GM18907 (cell line): ENCODE measurements at regions not wholly inside any gene's neighbourhood (a gene's known extent, or its start where the extent isn't known, plus 50 kb on each side); places are given as distances from the start of the nearest gene placed in this dataset.
A peak's percentile ranks its signal among the peaks of the same experiment; 100 is the strongest.
"Not testable (repeated sequence)": the region's sequence is repeated elsewhere in the genome, so short reads cannot be mapped to it uniquely, and the experiment has no call there.

Source experiments
- ATAC-seq: cut with Tn5 transposase; IDR thresholded peaks from one replicate; pipeline ENCODE4 v1.9.1; 2021; ENCODE audit warnings: mild to moderate bottlenecking, moderate library complexity; ENCODE audit not compliant: unreplicated experiment

DNA sequence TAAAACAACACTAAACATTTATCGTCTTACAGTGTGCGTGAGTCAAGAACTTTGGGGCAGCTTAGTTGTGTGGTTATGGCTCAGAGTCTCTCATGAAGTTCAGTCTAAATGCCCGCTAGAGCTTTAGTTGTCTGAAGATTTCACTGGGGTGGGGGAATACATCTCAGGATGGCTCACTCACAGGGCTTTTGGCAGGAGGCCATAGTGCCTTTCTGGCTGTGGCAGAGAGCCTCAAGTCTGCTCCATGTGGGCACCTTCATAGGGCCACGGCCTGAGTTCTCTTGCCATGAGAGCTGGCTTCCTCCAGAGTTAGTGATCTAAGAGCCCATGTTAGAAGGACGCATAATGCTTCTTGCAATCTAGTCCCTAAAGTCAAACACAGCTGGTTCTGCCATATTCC, 258.8 kb upstream of the NUDT12 start:
- ATAC-seq = no peak

DNA sequence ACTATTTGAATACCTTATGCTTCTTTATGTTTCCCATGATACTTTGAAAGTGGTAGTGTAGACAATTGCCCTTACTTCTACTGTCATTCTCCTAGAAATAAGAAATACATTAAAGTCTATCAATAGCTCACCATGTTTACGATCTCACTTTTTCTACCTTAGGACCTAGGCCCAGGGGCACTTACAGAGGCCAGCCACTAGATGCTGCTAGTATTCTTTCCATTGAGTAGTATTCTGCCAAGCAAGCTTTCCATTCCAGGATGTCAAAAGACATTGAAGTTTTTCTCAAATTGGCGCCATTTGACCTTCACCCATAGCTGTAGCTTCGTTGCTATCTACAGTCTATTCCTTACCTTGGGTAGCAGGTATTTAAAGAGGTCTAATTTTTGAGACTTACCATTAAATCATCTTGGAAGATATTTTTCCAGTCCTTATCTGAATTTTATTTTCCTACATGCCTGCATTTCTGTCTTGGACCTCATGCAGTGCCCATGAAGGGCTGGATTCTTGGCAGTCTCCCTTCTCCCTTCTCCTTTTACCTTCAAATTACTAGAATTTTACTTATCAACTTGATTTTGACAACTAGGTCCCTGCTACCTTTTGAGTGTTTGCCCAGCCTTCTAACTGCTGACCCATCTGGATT, 246.0 kb upstream of the NUDT12 start:
- ATAC-seq = peak; percentile 85

DNA sequence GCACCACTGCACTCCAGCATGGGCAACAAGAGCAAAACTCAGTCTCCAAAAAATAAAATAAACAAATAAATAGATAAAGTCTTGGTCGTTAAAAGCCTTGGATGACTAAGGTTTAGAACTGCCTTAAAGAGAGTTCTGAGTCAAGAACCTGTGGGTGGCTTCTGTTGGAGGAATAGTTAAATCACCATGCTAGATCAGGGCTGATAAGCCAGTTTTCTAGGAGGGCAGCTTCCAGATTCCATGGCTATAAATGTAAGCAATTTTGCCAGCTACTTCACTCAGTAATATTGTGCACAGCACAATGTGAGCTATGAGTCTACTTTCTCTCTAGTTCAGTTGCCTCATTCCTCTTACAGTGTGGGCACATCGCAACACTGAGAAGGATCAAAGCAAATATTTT, 242.1 kb upstream of the NUDT12 start:
- no peak for ATAC-seq

DNA sequence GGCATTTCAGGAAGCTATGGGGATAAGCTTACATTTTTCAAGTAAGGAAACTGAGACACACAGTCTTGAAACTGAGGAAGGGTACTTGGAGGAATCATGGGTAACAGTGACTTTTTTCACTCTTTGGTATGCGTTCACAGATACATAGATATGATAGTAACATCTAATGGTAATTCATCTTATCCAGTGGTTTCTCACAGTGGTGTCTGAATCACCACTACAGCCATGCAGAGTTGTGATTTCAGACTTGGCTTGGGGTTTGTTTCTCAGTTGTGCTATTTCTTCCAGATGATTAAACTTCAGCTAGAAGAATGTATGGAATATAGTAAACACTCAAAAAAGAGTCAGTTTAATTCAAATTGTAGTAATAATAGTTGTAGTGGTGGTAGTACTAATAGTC, 239.1 kb upstream of the NUDT12 start:
- no peak for ATAC-seq

DNA sequence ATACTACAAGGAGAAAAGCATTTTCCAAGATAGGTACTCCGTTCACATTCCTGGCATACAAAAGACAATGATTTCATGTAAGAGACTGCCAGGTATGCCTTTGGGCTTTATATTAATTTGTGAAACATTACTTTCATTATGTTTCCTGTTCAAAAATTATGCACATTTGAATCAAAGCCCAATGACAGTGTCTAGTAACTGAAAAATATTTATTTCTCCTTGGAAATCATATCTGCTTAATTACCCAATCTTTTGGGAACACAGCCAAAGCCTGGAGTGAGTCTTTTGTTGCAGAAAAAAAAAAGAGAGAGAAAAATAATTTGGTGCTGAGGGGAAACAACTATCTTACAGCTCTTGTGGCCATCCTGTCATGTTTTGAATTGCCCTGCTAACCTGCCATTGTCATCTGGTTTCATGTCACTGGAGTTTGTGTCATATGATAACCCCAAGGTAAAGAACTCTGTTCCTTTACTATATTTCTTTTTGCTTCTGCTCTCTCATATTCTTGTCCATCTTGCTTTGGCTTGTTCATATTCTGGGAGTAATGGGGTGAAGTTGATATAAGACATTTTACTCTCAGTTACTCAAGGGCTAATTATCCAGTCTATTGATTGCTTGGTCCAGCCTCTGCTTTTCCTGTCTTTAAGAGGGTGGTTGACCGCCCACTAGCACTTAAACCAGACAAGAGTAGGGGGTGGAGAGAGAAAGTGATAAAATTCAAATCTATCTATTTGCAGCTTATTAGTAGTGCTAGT, 238.3 kb upstream of the NUDT12 start:
- no peak for ATAC-seq

DNA sequence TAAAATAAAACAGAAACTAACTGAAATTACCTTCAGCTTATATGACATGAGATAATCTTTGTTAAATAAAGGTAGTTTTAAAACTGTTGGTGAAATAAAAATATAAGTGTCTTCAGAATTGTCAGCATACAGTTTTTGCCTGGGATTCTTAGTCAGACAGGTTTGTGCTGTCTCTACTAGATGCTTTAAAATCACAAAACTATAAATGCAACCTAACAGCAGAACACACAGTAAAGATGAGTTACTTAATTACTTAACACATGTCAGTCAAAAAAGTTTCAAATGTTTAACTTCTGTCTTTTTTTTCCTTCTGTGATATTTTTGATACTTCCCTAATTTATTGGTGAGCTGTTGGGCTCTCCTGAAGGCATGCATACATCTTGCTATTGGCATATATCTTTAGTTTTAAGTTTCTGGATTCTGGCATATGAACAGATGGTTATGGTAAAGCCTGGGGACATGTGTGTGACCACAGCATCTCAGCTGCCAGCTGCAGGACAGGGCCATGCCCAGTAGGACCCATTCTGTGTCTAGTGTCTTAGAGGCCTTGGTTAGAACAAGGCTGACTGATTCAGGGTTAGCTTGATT, 231.1 kb upstream of the NUDT12 start:
- ATAC-seq = no peak

DNA sequence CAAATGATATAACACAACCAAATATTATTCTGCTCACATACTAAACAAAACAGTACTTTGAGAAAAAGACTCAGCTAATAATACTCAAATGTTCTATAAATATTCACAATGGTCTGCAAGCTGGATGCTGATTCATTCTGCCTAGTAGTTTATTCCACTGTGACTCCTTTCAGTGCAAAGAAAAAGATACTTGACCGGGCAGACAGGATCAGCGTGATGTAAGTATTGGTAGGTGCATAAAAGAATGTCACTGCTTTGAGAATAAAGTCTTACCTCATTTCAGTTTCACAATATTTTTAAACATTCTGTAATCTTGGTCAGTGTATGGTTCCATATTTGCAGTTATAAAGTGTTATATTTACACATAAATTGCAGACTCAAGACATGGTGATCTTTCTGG, 223.0 kb upstream of the NUDT12 start:
- ATAC-seq = no peak

DNA sequence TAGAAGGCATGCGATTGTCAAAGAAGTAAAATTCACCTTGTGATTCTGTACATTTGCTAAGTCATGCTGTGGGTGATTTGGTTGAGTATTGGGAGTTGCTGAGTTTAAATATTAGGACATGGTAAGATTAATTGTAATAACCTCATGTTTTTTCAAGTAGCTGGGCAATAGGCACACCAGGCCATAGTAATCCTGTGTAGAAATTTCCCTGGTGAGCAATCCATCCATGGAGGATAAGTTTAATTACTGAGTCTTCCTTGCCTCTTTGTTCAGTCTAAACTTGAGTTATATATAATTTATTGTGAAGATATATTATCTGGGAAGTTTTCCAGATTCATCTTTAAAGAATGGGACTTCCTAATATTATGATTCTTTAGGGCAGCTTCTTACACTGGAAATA, 221.1 kb upstream of the NUDT12 start:
- no peak for ATAC-seq

DNA sequence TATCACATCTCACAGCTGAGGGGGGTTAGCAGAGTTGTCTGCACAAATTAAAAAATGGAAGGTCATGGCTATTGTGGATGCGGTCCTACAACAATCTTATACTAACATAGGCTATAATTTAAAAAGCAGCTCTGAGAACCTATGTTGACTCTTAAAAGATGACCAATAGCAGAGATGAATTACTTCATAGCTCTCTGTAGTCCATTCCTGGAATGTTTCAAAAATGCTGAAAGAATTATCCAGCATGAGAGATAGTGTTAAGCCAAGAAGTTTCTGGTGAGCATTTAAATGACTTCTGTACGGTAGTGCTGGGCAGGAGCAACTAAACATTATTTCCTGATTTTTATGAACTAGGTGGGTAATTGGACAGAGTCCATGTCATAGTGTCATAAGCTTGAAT, 218.2 kb upstream of the NUDT12 start:
- no peak for ATAC-seq

DNA sequence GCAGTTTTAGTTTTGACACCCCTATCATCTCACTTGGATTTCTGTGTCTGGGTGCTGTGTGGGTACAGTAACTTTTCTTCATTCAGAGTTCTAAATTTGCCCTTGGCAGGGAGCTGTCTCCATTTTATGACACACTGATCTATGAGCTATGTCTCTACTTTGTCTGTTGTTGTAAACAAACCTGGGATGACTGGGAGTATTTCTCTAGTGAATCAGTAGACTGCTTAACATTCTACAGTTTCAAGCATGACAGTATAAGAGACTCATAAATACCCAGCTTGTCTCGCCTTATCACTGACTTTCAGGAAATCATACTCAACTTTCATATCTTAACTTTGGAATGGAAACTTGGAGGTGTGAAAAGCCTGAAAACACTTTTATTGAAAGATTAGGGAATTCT, 212.1 kb upstream of the NUDT12 start:
- no peak for ATAC-seq

DNA sequence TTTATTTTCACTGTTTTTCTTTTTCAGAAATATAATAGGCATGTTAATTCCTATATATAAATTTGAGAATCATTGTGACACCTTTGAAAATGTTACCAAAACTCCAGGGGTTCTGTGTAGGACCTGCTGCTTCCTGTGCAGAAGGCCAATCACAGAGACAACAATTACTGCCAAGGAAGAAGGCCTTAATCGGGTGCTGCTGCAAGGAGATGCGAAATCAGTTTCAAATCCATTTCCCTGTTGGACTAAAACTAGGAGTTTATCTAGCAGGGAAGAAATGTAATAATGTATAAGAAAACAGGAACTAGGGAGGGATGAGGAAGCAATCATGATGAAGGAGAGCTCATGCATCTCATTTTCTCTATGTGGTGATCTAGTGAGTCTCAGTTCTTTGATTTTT, 209.7 kb upstream of the NUDT12 start:
- no peak for ATAC-seq

DNA sequence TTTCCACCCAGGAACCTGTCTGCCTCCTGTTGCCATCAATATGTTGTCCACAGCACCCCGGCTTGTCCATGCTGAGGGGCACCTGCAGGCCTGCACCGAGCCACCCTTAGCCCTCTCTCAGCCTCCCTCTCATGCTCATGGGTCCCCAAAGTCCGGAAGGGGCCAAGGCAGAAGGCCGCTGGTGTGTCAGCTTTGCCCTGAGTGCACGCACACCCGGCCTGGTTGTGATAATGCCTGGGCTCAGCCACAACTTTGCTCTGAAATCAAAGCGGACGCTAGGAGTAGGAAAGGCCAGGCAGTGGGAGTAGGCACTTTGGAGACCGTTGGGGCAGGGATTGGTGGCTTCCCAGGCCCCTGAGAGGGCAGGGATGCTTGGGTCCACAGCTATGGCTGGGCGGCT, 201.8 kb upstream of the NUDT12 start:
- ATAC-seq = no peak

DNA sequence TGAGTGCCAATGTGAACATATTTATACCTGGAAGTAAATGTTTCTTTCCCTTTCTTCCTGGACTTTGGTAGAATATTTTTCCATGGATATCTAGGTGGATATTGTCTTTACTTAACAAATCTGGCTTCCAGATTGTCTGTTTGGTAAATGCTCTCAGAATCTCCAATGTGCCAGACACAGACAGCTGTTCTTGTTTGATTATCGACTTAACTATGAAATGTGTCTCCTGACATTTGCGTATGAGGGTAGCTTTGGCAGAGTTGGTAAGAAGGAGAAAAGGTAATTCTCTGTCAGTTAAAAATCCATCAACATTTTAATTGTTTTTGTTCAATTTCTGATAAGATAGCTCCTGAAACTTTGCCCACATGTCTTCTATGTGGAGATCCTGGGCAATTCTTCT, 196.4 kb upstream of the NUDT12 start:
- ATAC-seq = no peak

DNA sequence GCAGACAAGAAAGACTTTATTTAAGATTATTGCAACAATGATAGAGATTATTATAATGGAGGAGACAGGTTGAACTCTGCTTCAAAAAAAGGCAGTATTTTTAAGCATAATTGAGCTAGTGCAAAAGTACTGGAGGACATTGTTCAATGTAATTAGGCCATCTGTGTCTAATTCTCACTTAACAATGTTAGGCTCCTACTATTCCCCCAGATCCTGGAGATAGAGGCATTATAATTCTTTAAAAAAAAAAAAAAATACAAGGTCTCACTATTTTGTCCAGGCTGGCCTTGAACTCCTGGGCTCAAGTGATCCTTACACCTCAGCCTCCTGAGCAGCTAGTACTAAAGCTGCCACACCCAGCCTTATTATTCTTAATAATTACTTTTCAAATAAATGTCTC, 193.4 kb upstream of the NUDT12 start:
- ATAC-seq = no peak

DNA sequence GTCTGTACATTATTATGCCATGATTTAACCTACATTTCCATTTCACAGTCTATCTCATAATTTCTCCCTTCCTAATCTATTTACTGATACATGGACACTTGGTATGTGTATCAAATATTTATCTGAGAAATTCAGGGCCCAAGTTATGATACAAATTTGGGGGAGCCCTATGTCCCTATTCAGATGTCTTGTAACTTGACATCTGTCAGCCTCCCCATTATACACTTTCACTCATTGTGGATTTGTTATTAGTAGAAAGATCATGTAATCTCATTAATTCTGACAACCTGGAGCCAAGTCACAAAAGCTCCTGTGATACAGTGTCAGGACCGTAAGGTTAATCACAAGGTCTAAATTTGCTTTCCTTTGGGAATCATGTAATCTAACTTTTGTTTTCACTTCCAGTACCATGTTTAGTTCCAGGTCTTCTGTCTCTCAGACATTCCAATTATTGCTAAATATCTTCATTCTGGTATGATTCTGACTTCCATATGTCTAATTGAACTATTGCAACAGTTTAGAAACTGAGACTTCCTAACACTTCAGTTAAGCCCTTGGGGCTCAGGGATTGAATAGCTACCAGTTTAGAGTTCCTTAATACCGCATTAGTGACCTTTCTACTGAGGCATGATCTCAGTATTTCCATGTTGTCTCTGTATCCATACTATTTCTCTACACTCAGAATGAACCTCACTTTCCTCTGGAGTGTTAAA, 182.9 kb upstream of the NUDT12 start:
- ATAC-seq = no peak

DNA sequence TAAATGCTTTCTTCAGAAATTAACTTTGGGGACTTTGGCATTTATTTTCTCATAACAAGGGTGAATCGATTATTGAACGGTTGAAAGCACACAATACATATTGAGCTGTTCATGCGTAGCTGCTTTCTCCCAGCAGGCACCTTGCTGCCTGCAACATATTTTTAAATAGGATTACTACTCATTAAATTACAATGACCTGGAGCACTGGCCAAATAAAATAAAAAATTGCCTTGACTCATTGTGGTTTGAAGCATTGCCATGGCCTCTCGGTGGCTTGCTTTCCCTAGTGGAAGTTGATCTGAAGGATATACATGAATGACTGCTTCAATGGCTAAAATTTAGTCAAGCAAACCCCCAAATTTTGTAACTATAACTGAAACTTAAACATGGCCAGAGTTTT, 181.6 kb upstream of the NUDT12 start:
- ATAC-seq = no peak

DNA sequence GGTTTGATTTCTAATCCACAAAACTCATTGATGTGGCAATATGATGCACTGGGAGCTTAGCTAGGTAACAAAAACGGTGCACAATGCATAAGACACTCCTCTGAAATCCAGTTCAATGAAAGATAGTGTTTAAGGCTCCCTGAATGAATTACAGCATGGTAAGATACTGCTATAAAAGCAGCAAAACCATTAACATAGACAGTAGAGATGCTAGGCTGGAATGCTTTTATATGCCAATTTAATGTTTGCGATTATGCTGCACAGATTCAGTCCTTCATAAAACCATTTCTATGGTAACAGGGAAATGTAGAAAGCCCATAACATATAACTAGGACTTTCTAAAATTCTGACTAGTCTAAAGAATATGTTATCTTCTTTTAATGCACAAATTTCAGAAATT, 180.8 kb upstream of the NUDT12 start:
- ATAC-seq = no peak

DNA sequence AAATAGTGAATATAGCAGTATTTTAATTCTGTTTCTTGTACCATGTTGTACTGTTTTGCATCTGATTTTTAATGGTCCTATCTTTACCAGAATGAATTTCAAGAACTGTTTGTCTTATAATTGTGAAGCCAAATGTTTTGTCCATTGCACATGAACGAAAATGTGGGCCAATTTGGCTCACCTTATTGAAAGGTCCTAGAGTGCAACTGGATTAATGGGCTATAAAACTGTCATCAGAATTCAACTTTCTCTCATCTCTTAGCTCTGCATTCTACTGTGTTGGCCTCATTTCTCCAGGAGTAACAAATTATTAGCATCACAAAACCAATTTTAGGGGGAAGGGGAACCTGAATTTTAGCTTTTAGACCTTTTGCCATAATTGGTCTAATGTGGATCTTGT, 179.4 kb upstream of the NUDT12 start:
- no peak for ATAC-seq

DNA sequence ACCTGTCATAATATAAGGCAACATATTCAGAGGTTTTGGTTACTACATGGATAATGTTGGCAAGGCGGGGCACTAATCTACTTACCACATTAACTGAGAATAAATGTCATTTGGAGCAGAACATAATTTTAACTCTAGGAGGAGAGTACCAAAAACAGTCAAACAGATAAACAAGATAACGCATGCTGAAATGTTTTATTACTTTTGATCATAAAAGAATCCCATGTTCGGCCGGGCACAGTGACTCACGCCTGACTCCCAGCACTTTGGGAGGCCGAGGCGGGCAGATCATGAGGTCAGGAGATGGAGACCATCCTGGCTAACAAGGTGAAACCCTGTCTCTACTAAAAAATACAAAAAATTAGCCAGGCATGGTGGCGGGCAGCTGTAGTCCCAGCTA, 173.8 kb upstream of the NUDT12 start:
- ATAC-seq = not testable (repeated sequence)

DNA sequence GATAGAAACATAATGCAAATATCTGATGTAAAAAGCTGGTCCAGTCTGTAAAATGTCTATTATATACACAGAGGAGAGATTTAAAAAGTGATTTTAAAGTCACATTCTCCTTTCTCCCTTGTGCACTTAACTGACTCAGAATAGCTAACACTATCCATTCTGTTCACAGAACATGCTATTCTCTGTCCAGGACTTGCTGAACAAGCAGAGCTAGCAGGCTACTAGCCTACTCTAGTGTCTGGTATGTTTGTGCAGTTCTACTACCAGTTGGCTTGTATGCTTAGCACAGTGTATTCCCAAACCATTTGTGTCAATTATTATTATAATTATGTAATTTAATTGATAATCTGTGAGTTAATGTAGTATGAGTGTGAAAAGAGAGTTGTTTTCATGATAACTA, 161.7 kb upstream of the NUDT12 start:
- no peak for ATAC-seq

DNA sequence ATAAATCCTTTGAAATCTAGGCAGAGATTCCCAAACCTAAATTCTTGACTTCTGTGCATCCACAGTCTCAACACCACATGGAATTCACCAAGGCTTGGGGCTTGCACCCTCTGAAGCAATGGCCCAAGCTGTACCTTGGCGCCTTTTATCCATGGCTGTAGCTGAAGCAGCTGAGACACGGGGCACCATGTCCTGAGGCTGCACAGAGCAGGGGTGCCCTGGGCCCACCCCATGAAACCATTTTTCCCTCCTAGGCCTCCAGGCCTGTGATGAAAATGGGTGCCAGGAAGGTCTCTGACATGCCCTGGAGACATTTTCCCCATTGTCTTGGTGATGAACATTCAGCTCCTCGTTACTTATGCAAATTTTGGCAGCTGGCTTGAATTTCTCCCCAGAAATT, 158.6 kb upstream of the NUDT12 start:
- no peak for ATAC-seq

DNA sequence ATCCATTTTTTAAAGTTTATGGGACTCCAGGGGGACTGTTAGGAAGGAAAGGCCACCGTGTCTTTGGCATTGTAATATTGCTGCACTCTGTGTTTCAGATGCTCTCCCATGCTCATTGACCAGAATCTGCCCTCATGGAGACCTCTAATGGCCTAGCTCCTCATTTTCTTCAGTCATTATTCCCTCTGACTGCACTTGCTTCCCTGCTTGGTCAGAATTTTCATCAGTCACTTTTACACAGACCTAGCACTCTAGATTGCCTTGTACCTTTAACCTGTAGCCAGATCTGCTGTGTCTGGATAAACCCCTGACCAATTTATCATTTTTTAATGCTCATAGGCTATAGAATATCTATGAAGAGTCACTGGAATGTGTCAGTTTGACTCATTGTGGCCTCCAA, 155.5 kb upstream of the NUDT12 start:
- ATAC-seq = no peak
